Endodermal cell (in vitro differentiated cells): ENCODE measurements at regions not wholly inside any gene's neighbourhood (a gene's known extent, or its start where the extent isn't known, plus 50 kb on each side); places are given as distances from the start of the nearest gene placed in this dataset.

Source experiments
- DNase-seq: peaks from one replicate; pipeline ENCODE4 v3.0.0-alpha.2; 2017
- H3K27ac ChIP-seq: 2 replicates; pipeline ENCODE4 v1.5.1; 2013; ENCODE audit warnings: mild to moderate bottlenecking, low read depth, low read length, moderate library complexity
- H3K27me3 ChIP-seq: 2 replicates; pipeline ENCODE4 v1.6.1; 2013; ENCODE audit warnings: mild to moderate bottlenecking, low read length, moderate library complexity; ENCODE audit not compliant: insufficient read depth, control insufficient read depth, poor library complexity, severe bottlenecking
- H3K36me3 ChIP-seq: 2 replicates; pipeline ENCODE4 v1.7.0; 2013; ENCODE audit warnings: mild to moderate bottlenecking, low read length, moderate library complexity; ENCODE audit not compliant: control insufficient read depth, insufficient read depth
- H3K4me1 ChIP-seq: one replicate; pipeline ENCODE4 v1.7.0; 2013; ENCODE audit warnings: low read length; ENCODE audit not compliant: control insufficient read depth, insufficient read depth
- H3K4me3 ChIP-seq: 2 replicates; pipeline ENCODE4 v1.5.1; 2013; ENCODE audit warnings: mild to moderate bottlenecking, low read length, moderate library complexity
- H3K9ac ChIP-seq: 2 replicates; pipeline ENCODE4 v1.6.1; 2013; ENCODE audit warnings: mild to moderate bottlenecking, low read length, moderate library complexity; ENCODE audit not compliant: poor library complexity, severe bottlenecking; ENCODE audit errors: extremely low read depth
- H3K9me3 ChIP-seq: 2 replicates; pipeline ENCODE4 v1.6.1; 2013; ENCODE audit warnings: mild to moderate bottlenecking, low read length, moderate library complexity; ENCODE audit not compliant: control insufficient read depth
- H3K27ac Mint-ChIP-seq: 2 replicates; pipeline ENCODE4 v1.8.0; 2020; ENCODE audit warnings: mixed read lengths
- H3K27me3 Mint-ChIP-seq: 2 replicates; pipeline ENCODE4 v1.8.0; 2021; ENCODE audit warnings: mild to moderate bottlenecking, mixed read lengths; ENCODE audit not compliant: insufficient read depth
- H3K36me3 Mint-ChIP-seq: 2 replicates; pipeline ENCODE4 v1.8.0; 2020; ENCODE audit warnings: low read depth, mixed read lengths
- H3K4me1 Mint-ChIP-seq: 2 replicates; pipeline ENCODE4 v1.8.0; 2020; ENCODE audit warnings: mixed read lengths
- H3K4me3 Mint-ChIP-seq: 2 replicates; pipeline ENCODE4 v1.8.0; 2020; ENCODE audit warnings: mild to moderate bottlenecking, moderate library complexity, mixed read lengths
- H3K9me3 Mint-ChIP-seq: 2 replicates; pipeline ENCODE4 v1.8.0; 2020; ENCODE audit warnings: mild to moderate bottlenecking, mixed read lengths
- WGBS, 2 experiments: methylation state at CpG; one replicate each; pipeline versions ENCODE4 v1.1.5 to v1.1.7; 2013; ENCODE audit warnings: missing lambda C conversion rate in 2 of 2, mixed read lengths in 1 of 2; ENCODE audit not compliant: insufficient coverage in 1 of 2, insufficient read length in 1 of 2; 5-methylcytosine and 5-hydroxymethylcytosine counted together
- TF ChIP-seq, protein P1 (sequence below): fragments of 200-600 bp; sonication (generic); conservative IDR thresholded peaks from 2 replicates; pipeline ENCODE4 v1.5.0; 2021; ENCODE audit warnings: antibody characterized with exemption, mild to moderate bottlenecking

DNA sequence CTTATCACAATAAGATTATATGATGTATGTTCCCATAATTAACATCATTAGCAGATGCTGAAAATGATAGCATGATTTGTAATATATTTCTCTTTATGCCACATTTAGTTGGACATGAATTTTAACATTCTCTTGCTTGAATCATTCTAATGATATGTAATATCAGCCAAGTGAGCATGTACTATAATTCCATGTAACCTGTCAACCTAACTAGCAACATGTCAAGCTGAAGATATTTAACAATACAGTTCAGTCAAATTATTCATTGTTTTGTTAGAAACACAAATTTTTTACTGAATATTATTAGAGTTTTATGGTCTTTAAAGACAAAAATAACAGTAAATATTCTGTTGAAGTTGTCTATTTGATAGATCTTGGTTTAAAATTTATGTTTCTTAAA, 920.4 kb upstream of the PCDH10 start:
- Mint-ChIP-seq H3K4me1 (no peaks in the 10 kb centered on the region), H3K27me3 (no peaks in the 10 kb centered on the region), H3K27ac (no peak overlapping the region), H3K9me3 (peaks cover 32% of the 10 kb centered on the region), H3K4me3 (no peak overlapping the region), H3K36me3 (no peaks in the 10 kb centered on the region)
- H3K27me3 ChIP-seq = no peaks in the 10 kb centered on the region
- no peak overlapping the region for H3K4me3 ChIP-seq
- H3K9ac ChIP-seq = no peak overlapping the region
- no peak overlapping the region for H3K27ac ChIP-seq
- peaks cover 25% of the 10 kb centered on the region for H3K9me3 ChIP-seq
- TF ChIP-seq, protein P1, sequence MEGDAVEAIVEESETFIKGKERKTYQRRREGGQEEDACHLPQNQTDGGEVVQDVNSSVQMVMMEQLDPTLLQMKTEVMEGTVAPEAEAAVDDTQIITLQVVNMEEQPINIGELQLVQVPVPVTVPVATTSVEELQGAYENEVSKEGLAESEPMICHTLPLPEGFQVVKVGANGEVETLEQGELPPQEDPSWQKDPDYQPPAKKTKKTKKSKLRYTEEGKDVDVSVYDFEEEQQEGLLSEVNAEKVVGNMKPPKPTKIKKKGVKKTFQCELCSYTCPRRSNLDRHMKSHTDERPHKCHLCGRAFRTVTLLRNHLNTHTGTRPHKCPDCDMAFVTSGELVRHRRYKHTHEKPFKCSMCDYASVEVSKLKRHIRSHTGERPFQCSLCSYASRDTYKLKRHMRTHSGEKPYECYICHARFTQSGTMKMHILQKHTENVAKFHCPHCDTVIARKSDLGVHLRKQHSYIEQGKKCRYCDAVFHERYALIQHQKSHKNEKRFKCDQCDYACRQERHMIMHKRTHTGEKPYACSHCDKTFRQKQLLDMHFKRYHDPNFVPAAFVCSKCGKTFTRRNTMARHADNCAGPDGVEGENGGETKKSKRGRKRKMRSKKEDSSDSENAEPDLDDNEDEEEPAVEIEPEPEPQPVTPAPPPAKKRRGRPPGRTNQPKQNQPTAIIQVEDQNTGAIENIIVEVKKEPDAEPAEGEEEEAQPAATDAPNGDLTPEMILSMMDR = no peak
- no peak for DNase-seq
- no peaks in the 10 kb centered on the region for H3K36me3 ChIP-seq
- no peaks in the 10 kb centered on the region for H3K4me1 ChIP-seq

DNA sequence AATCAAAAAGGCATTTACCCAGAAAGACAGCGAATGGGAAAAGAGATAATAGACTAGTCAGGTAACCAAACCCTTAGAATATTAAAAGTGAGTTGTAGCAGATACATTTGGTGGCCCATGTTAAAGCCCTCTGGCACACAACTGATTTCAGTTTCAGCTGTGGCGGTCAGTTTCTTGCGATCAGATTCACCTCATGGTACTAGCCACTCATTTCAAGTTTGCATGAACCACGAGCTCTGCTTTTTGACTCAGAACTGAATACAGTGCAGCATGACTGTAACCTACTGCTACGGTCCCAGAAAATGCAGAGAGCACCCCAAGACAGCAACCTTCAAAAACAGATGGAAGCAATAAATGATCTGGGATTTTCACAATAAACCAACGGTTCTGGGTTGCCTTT, 919.1 kb upstream of the PCDH10 start:
- H3K9me3 Mint-ChIP-seq = peaks cover 23% of the 10 kb centered on the region
- no peak for DNase-seq
- Histone ChIP-seq H3K27me3 (no peaks in the 10 kb centered on the region), H3K27ac (no peak overlapping the region), H3K4me3 (no peak overlapping the region), H3K9me3 (peaks cover 25% of the 10 kb centered on the region), H3K9ac (no peak overlapping the region), H3K4me1 (no peaks in the 10 kb centered on the region), H3K36me3 (no peaks in the 10 kb centered on the region)
- H3K4me1 Mint-ChIP-seq = no peaks in the 10 kb centered on the region
- WGBS, 2 experiments = 85 to 87% methylated on average over 6 of the region's 6 CpGs
- no peak overlapping the region for H3K27ac Mint-ChIP-seq
- H3K36me3 Mint-ChIP-seq = no peaks in the 10 kb centered on the region
- H3K27me3 Mint-ChIP-seq = no peaks in the 10 kb centered on the region
- H3K4me3 Mint-ChIP-seq = no peak overlapping the region
- TF ChIP-seq, protein P1 = no peak

DNA sequence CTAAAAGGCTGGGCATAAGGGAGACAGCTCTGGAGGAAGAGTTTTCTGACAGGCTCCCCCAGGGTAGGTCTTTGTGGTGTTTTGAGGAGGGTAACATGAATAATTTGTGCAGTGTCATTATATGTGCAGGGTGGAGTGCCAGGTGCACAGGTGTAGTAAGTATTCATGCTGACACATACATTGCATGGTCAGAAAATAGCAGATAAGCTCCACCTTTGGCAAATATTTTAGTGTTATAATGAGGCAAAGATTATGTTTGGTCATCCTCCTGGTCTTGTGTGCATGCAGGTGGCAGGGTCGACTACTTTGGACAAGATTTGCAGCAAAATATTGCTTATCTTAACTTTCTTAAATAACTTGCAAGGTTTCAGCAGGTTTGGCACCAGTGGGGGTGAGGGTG, 910.4 kb upstream of the PCDH10 start:
- no peak overlapping the region for H3K4me3 Mint-ChIP-seq
- Histone ChIP-seq H3K4me1 (no peaks in the 10 kb centered on the region), H3K36me3 (no peaks in the 10 kb centered on the region), H3K27ac (no peak overlapping the region), H3K9ac (no peak overlapping the region), H3K4me3 (no peak overlapping the region), H3K27me3 (no peaks in the 10 kb centered on the region), H3K9me3 (no peaks in the 10 kb centered on the region)
- TF ChIP-seq, protein P1 = no peak
- no peaks in the 10 kb centered on the region for H3K36me3 Mint-ChIP-seq
- H3K9me3 Mint-ChIP-seq = peaks cover 2% of the 10 kb centered on the region
- 88% methylated on average over 1 of the region's 1 CpG; no CpG with 5 or more reads in 1 of the 2 experiments for WGBS, 2 experiments
- H3K27ac Mint-ChIP-seq = no peak overlapping the region
- H3K4me1 Mint-ChIP-seq = no peaks in the 10 kb centered on the region
- H3K27me3 Mint-ChIP-seq = no peaks in the 10 kb centered on the region
- DNase-seq = no peak
